H54 (cell line): ENCODE measurements at regions not wholly inside any gene's neighbourhood (a gene's known extent, or its start where the extent isn't known, plus 50 kb on each side); places are given as distances from the start of the nearest gene placed in this dataset.

ENCODE experiments used
- DNase-seq: peaks from one replicate; pipeline ENCODE4 v3.0.0; 2011; ENCODE audit warnings: low spot score, mixed read lengths; ENCODE audit not compliant: insufficient read length
- FAIRE-seq: peaks from 3 replicates; lab custom pipeline; 2011; peaks lifted over from hg19 to GRCh38; lab: Jason Lieb, UNC
- POLR2A ChIP-seq: IDR thresholded peaks from 2 replicates; pipeline ENCODE4 v1.6.1; 2011; ENCODE audit warnings: low read depth, mild to moderate bottlenecking, low read length

DNA sequence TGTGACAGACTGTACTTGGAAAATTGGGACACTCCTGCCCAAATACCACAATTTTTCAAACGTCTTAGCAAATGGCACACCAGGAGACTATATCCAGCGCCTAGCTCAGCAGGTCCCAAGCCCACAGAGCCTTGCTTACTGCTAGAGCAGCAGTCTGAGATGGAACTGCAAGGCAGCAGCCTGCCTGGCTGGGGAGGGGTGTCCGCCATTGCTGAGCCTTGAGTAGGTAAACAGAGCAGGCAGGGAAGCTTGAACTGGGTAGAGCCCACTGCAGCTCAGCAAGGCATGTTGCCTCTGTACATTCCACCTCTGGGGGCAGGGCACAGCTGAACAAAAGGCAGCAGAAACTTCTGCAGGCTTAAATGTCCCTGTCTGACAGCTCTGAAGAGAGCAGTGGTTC lies 1003.3 kb upstream of the MAP3K7 start:
- no peak for FAIRE-seq
- no peak for TF ChIP-seq POLR2A
- no peak for DNase-seq

- no peak for TF ChIP-seq POLR2A
- FAIRE-seq (no peak), DNase-seq (no peak)
Measured at GRCh38 chr6:91580635-91581034, 993.8 kb upstream of the MAP3K7 start.

DNA sequence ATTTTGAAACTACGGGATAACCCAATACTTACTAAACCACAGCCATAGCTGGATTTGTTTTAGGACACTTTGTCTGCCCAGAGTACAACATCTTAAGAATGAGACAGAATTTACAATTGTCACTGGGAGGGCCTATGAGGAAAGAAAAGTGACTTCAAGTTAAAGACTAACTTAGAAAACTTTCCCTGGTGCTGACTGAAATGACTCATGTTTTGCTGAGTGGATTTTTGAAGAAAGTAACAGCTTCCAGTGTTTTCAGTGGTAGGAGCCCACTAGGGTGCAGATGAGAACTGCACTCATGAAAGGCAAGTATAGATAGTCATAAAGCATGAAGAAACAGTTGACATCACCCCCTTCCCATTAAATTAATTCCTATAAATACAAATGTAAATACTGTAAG lies 988.2 kb upstream of the MAP3K7 start:
- TF ChIP-seq POLR2A, result no peak
- no peak for DNase-seq
- no peak for FAIRE-seq

DNA sequence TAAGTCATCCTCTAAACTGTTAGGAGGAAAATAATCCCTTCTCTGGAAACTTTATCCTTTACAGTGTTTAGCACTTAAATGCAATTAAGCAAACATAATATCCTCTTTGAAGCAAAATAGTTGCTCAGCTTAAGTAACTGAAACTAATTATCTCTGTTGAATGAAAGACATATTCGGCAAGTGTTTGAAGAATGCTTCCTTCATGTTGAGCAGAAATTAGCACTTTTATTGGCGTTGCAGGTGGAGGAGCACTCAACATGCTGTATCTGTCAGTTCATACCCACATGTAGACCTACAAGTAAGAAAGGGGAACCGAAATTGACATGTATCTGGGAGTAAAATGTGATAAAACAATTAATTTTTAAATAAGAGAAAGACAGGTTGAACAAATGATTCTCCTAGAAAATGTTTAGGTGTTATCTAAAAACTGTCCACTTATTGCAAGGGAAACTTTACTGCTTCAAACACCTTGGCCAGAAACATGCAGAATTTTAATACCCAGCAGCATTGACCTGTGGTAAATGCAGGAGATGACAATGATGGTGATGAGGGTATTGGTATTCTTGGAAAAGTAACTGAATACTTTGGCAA lies 987.0 kb upstream of the MAP3K7 start:
- no peak for TF ChIP-seq POLR2A
- FAIRE-seq (no peak), DNase-seq (no peak)

GRCh38 chr6:91572878-91573277 lies 986.0 kb upstream of the MAP3K7 start:
- FAIRE-seq, result no peak
- no peak for TF ChIP-seq POLR2A

GRCh38 chr6:91569071-91569470 lies 982.2 kb upstream of the MAP3K7 start:
- no peak for DNase-seq
- TF ChIP-seq POLR2A, result no peak

More at GRCh38 chr6:91572878-91573277, 986.0 kb upstream of the MAP3K7 start:
- DNase-seq, result no peak

GRCh38 chr6:91566467-91566866 lies 979.6 kb upstream of the MAP3K7 start:
- FAIRE-seq (no peak), DNase-seq (no peak)
- no peak for TF ChIP-seq POLR2A

More at GRCh38 chr6:91569071-91569470, 982.2 kb upstream of the MAP3K7 start:
- no peak for FAIRE-seq

GRCh38 chr6:91565207-91565606 lies 978.3 kb upstream of the MAP3K7 start:
- DNase-seq (no peak), FAIRE-seq (no peak)
- no peak for TF ChIP-seq POLR2A

- no peak for TF ChIP-seq POLR2A
- FAIRE-seq (no peak), DNase-seq (no peak)
Measured at GRCh38 chr6:91562955-91563354, 976.1 kb upstream of the MAP3K7 start.

DNA sequence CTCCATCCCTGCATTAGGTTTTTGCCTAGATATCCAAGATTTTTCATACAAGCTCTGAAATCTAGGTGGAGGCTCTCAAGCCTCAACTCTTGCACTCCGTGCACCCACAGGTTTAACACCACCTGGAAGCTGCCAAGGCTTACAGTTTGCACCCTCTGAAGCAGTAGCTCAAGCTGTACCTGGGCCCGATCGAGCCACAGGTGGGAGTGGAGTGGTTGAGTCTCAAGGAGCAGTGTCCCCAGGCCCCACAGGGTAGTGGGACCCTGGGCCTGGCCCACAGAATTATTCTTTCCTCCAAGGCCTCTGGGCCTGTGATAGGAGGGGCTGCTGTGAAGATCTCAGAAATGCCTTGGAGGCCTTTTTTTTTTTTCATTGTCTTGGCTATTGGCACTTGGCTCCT lies 973.5 kb upstream of the MAP3K7 start:
- no peak for TF ChIP-seq POLR2A
- DNase-seq (no peak), FAIRE-seq (no peak)

GRCh38 chr6:91540902-91541301 lies 954.0 kb upstream of the MAP3K7 start:
- TF ChIP-seq POLR2A, result no peak
- DNase-seq (no peak), FAIRE-seq (no peak)

DNA sequence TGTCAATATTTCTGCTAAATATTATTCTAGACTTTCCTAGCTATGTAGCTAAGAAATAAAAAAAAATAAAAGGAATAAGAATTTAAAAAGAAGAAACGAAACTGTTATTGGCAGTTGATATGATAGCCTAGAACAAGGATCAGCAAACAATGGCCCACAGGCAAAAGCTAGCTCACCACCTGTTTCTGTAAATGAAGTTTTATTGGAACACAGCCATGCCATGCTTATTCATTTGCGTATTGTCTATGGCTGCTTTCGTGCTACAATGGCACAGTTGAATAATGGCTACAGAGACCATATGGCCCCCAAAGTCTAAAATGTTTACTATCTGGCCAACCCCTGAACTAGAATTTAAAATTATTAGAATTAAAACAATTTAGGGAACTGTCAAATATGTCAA lies 952.6 kb upstream of the MAP3K7 start:
- FAIRE-seq, result no peak
- DNase-seq, result no peak
- TF ChIP-seq POLR2A, result no peak

DNA sequence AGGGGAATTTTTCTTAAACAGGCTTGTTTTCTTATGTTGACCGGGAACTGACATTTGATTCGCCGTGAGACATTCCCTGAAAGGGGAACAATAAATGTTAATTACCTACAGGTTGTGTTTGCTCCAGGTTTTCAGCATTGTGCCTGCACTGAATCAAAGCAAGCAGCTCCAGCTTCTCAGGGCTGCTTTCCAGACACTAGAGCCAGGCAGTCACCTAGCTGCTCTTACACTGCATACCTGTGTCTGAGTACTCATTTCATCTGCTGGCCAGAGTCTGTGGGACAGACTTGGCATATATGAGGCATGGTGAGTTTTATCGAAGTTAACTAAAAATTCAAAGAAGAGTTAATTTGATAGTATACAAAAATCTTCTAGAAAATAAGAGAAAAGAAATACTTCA lies 951.8 kb upstream of the MAP3K7 start:
- FAIRE-seq, result no peak
- no peak for DNase-seq
- TF ChIP-seq POLR2A, result no peak

- FAIRE-seq, result no peak
- no peak for DNase-seq
- TF ChIP-seq POLR2A, result no peak
Measured at GRCh38 chr6:91534614-91535013, 947.7 kb upstream of the MAP3K7 start.

- DNase-seq, result no peak
- FAIRE-seq, result no peak
- TF ChIP-seq POLR2A, result no peak
Measured at GRCh38 chr6:91523511-91523910, 936.6 kb upstream of the MAP3K7 start.
